Naive thymus-derived CD4-positive, alpha-beta T cell (primary cell): ENCODE measurements at regions not wholly inside any gene's neighbourhood (a gene's known extent, or its start where the extent isn't known, plus 50 kb on each side); places are given as distances from the start of the nearest gene placed in this dataset.

Experiments used
- ATAC-seq: fragments of 150-1000 bp; cut with Tn5 transposase; 2 replicates; pipeline ENCODE4 v1.10.0; 2021; ENCODE audit warnings: mild to moderate bottlenecking, moderate library complexity
- CTCF ChIA-PET: fragments of 350-600 bp; sonication (Branson Sonifier 250); formaldehyde crosslinking; loops from one replicate; lab custom pipeline; 2021; ENCODE audit warnings: antibody characterized with exemption; lab: Charles Lee
- POLR2A ChIA-PET: fragments of 350-600 bp; sonication (Branson Sonifier 250); formaldehyde crosslinking; loops from one replicate; lab custom pipeline; 2021; ENCODE audit warnings: antibody characterized with exemption, inconsistent platforms; lab: Charles Lee
- DNase-seq, 9 donors: peaks; one replicate each; pipeline versions ENCODE4 v3.0.0 to v3.0.0-alpha.2; 2020 to 2022; ENCODE audit warnings: mixed read lengths in 1 of 9
- H3K27ac ChIP-seq: one replicate; pipeline ENCODE4 v1.7.0; 2013; ENCODE audit warnings: mild to moderate bottlenecking, low read depth, low read length, moderate library complexity
- H3K27me3 ChIP-seq, 2 donors: one replicate each; pipeline ENCODE4 v1.7.0; 2013; ENCODE audit warnings: low read length in 2 of 2, mild to moderate bottlenecking in 2 of 2, moderate library complexity in 2 of 2; ENCODE audit not compliant: control insufficient read depth in 2 of 2, insufficient read depth in 2 of 2
- H3K36me3 ChIP-seq, 3 experiments: 1 replicate in 2 of 3; 2 replicates in 1 of 3; pipeline ENCODE4 v1.7.0; 2013; ENCODE audit warnings: low read length in 3 of 3, mild to moderate bottlenecking in 3 of 3, moderate library complexity in 1 of 3; ENCODE audit not compliant: insufficient read depth in 3 of 3, control insufficient read depth in 2 of 3
- H3K4me1 ChIP-seq, 2 donors: one replicate each; pipeline ENCODE4 v1.7.0; 2013; ENCODE audit warnings: low read length in 2 of 2, mild to moderate bottlenecking in 2 of 2, moderate library complexity in 1 of 2; ENCODE audit not compliant: control insufficient read depth in 2 of 2, insufficient read depth in 2 of 2
- H3K4me3 ChIP-seq: 2 replicates; pipeline ENCODE4 v1.7.0; 2013; ENCODE audit warnings: mild to moderate bottlenecking, low read length
- H3K9me3 ChIP-seq, 3 experiments: 1 replicate in 2 of 3; 2 replicates in 1 of 3; pipeline ENCODE4 v1.7.0; 2013; ENCODE audit warnings: low read length in 3 of 3; ENCODE audit not compliant: control insufficient read depth in 2 of 3
- H3K27ac Mint-ChIP-seq, 9 donors: one replicate each; pipeline ENCODE4 v1.8.0; 2020 to 2022; ENCODE audit warnings: mixed read lengths in 9 of 9, mild to moderate bottlenecking in 8 of 9, moderate library complexity in 5 of 9, inconsistent platforms in 2 of 9
- H3K27me3 Mint-ChIP-seq, 5 donors: one replicate each; pipeline ENCODE4 v1.8.0; 2021 to 2022; ENCODE audit warnings: mixed read lengths in 5 of 5, mild to moderate bottlenecking in 1 of 5
- H3K36me3 Mint-ChIP-seq, 5 donors: one replicate each; pipeline ENCODE4 v1.8.0; 2020 to 2022; ENCODE audit warnings: mixed read lengths in 5 of 5, mild to moderate bottlenecking in 3 of 5, inconsistent platforms in 1 of 5
- H3K4me1 Mint-ChIP-seq, 7 donors: one replicate each; pipeline ENCODE4 v1.8.0; 2020 to 2022; ENCODE audit warnings: mixed read lengths in 7 of 7, mild to moderate bottlenecking in 3 of 7, inconsistent platforms in 1 of 7
- H3K4me3 Mint-ChIP-seq, 10 donors: one replicate each; pipeline ENCODE4 v1.8.0; 2020 to 2022; ENCODE audit warnings: mild to moderate bottlenecking in 10 of 10, mixed read lengths in 10 of 10, moderate library complexity in 6 of 10, inconsistent platforms in 2 of 10
- H3K9me3 Mint-ChIP-seq, 11 donors: one replicate each; pipeline ENCODE4 v1.8.0; 2020 to 2022; ENCODE audit warnings: mixed read lengths in 11 of 11, mild to moderate bottlenecking in 4 of 11, inconsistent platforms in 1 of 11, moderate library complexity in 1 of 11
- intact Hi-C, 2 donors: fragments of 100-400 bp; cut with micrococcal nuclease; formaldehyde crosslinking; loops; one replicate each; pipeline ENCODE4 v1.15.1; 2023

GRCh38 chr9:38298904-38299303 is 93.6 kb upstream of the ALDH1B1 start:
- peaks cover 0 to 2% (median 0%) of the 10 kb centered on the region in 11 donors for H3K9me3 Mint-ChIP-seq
- intact Hi-C loops = no loop called here
- H3K4me3 Mint-ChIP-seq = no peak overlapping the region

GRCh38 chr9:38298503-38298902 is 94.0 kb upstream of the ALDH1B1 start:
- H3K36me3 ChIP-seq = no peaks in the 10 kb centered on the region
- DNase-seq (no peak), ATAC-seq (no peak)
- H3K27ac ChIP-seq = no peak overlapping the region
- no peaks in the 10 kb centered on the region for H3K4me1 ChIP-seq
- Mint-ChIP-seq H3K4me1 (no peaks in the 10 kb centered on the region), H3K27me3 (peaks cover 0 to 14% (median 0%) of the 10 kb centered on the region in 5 donors), H3K36me3 (peaks cover 0 to 3% (median 0%) of the 10 kb centered on the region in 5 donors), H3K9me3 (peaks cover 0 to 2% (median 0%) of the 10 kb centered on the region in 11 donors), H3K27ac (no peak overlapping the region), H3K4me3 (no peak overlapping the region)
- ChIA-PET CTCF (no interaction called here), POLR2A (no interaction called here)
- H3K4me3 ChIP-seq = no peak overlapping the region
- H3K9me3 ChIP-seq = no peaks in the 10 kb centered on the region
- intact Hi-C loops = no loop called here
- no peaks in the 10 kb centered on the region for H3K27me3 ChIP-seq

More at GRCh38 chr9:38298904-38299303, 93.6 kb upstream of the ALDH1B1 start:
- DNase-seq (no peak), ATAC-seq (no peak)
- peaks cover 0 to 3% (median 0%) of the 10 kb centered on the region in 5 donors for H3K36me3 Mint-ChIP-seq
- Histone ChIP-seq H3K27ac (no peak overlapping the region), H3K9me3 (no peaks in the 10 kb centered on the region), H3K36me3 (no peaks in the 10 kb centered on the region), H3K27me3 (no peaks in the 10 kb centered on the region), H3K4me3 (no peak overlapping the region), H3K4me1 (no peaks in the 10 kb centered on the region)
- ChIA-PET POLR2A (no interaction called here), CTCF (no interaction called here)
- H3K4me1 Mint-ChIP-seq = no peaks in the 10 kb centered on the region
- H3K27me3 Mint-ChIP-seq = peaks cover 0 to 14% (median 0%) of the 10 kb centered on the region in 5 donors
- no peak overlapping the region for H3K27ac Mint-ChIP-seq

GRCh38 chr9:38296807-38297206 is 95.7 kb upstream of the ALDH1B1 start:
- Mint-ChIP-seq H3K36me3 (peaks cover 0 to 2% (median 0%) of the 10 kb centered on the region in 5 donors), H3K4me3 (no peak overlapping the region), H3K27ac (no peak overlapping the region), H3K27me3 (peaks cover 0 to 14% (median 0%) of the 10 kb centered on the region in 5 donors), H3K4me1 (no peaks in the 10 kb centered on the region), H3K9me3 (no peaks in the 10 kb centered on the region)
- Histone ChIP-seq H3K36me3 (no peaks in the 10 kb centered on the region), H3K9me3 (no peaks in the 10 kb centered on the region), H3K27ac (no peak overlapping the region), H3K27me3 (no peaks in the 10 kb centered on the region), H3K4me3 (no peak overlapping the region), H3K4me1 (no peaks in the 10 kb centered on the region)
- no peak for DNase-seq
- no peak for ATAC-seq
- POLR2A ChIA-PET = no interaction called here
- intact Hi-C loops = no loop called here
- CTCF ChIA-PET = no interaction called here

- H3K27ac Mint-ChIP-seq = no peak overlapping the region
- H3K36me3 Mint-ChIP-seq = no peaks in the 10 kb centered on the region
- no peaks in the 10 kb centered on the region for H3K4me1 ChIP-seq
- H3K27ac ChIP-seq = no peak overlapping the region
- H3K27me3 ChIP-seq = no peaks in the 10 kb centered on the region
- H3K36me3 ChIP-seq = no peaks in the 10 kb centered on the region
- no peaks in the 10 kb centered on the region for H3K9me3 ChIP-seq
- DNase-seq (no peak), ATAC-seq (no peak)
- H3K4me1 Mint-ChIP-seq = no peaks in the 10 kb centered on the region
- CTCF ChIA-PET = no interaction called here
- POLR2A ChIA-PET = no interaction called here
- H3K9me3 Mint-ChIP-seq = no peaks in the 10 kb centered on the region
- H3K27me3 Mint-ChIP-seq = peaks cover 0 to 14% (median 0%) of the 10 kb centered on the region in 5 donors
- H3K4me3 ChIP-seq = no peak overlapping the region
- intact Hi-C loops = no loop called here
- H3K4me3 Mint-ChIP-seq = no peak overlapping the region
Observed at GRCh38 chr9:38295764-38296163, 96.7 kb upstream of the ALDH1B1 start.

- Mint-ChIP-seq H3K27me3 (peaks cover 0 to 10% (median 0%) of the 10 kb centered on the region in 5 donors), H3K27ac (no peak overlapping the region), H3K9me3 (no peaks in the 10 kb centered on the region), H3K4me1 (no peaks in the 10 kb centered on the region), H3K36me3 (no peaks in the 10 kb centered on the region), H3K4me3 (no peak overlapping the region)
- H3K9me3 ChIP-seq = no peaks in the 10 kb centered on the region
- DNase-seq = no peak
- ChIA-PET POLR2A (no interaction called here), CTCF (no interaction called here)
- H3K4me3 ChIP-seq = no peak overlapping the region
- H3K36me3 ChIP-seq = no peaks in the 10 kb centered on the region
- no peak for ATAC-seq
- intact Hi-C loops = no loop called here
- H3K27me3 ChIP-seq = no peaks in the 10 kb centered on the region
- no peaks in the 10 kb centered on the region for H3K4me1 ChIP-seq
- no peak overlapping the region for H3K27ac ChIP-seq
Observed at GRCh38 chr9:38294220-38294960, 98.1 kb upstream of the ALDH1B1 start.

GRCh38 chr9:38293022-38293421 is 99.5 kb upstream of the ALDH1B1 start:
- no peaks in the 10 kb centered on the region for H3K4me1 Mint-ChIP-seq
- no peaks in the 10 kb centered on the region for H3K9me3 ChIP-seq
- DNase-seq = no peak
- no peaks in the 10 kb centered on the region for H3K4me1 ChIP-seq
- CTCF ChIA-PET = no interaction called here
- no peak overlapping the region for H3K27ac ChIP-seq
- no peaks in the 10 kb centered on the region for H3K36me3 ChIP-seq
- no peak overlapping the region for H3K4me3 Mint-ChIP-seq
- POLR2A ChIA-PET = no interaction called here
- H3K9me3 Mint-ChIP-seq = no peaks in the 10 kb centered on the region
- no peaks in the 10 kb centered on the region for H3K27me3 ChIP-seq
- intact Hi-C loops = no loop called here
- no peak overlapping the region for H3K4me3 ChIP-seq
- peaks cover 0 to 10% (median 0%) of the 10 kb centered on the region in 5 donors for H3K27me3 Mint-ChIP-seq
- H3K27ac Mint-ChIP-seq = no peak overlapping the region
- H3K36me3 Mint-ChIP-seq = no peaks in the 10 kb centered on the region
- ATAC-seq = no peak

GRCh38 chr9:38292480-38292879 is 100.0 kb upstream of the ALDH1B1 start:
- Mint-ChIP-seq H3K27ac (no peak overlapping the region), H3K4me3 (no peak overlapping the region), H3K9me3 (no peaks in the 10 kb centered on the region), H3K27me3 (peaks cover 0 to 10% (median 0%) of the 10 kb centered on the region in 5 donors), H3K36me3 (no peaks in the 10 kb centered on the region), H3K4me1 (no peaks in the 10 kb centered on the region)
- ATAC-seq (no peak), DNase-seq (no peak)
- intact Hi-C loops = no loop called here
- H3K27ac ChIP-seq = no peak overlapping the region
- no peaks in the 10 kb centered on the region for H3K4me1 ChIP-seq
- no peaks in the 10 kb centered on the region for H3K36me3 ChIP-seq
- POLR2A ChIA-PET = no interaction called here
- CTCF ChIA-PET = no interaction called here
- H3K9me3 ChIP-seq = no peaks in the 10 kb centered on the region
- no peak overlapping the region for H3K4me3 ChIP-seq
- no peaks in the 10 kb centered on the region for H3K27me3 ChIP-seq
